Trophoblast cell (in vitro differentiated cells and primary cell): ENCODE measurements at regions not wholly inside any gene's neighbourhood (a gene's known extent, or its start where the extent isn't known, plus 50 kb on each side); places are given as distances from the start of the nearest gene placed in this dataset.

ENCODE experiments used
- DNase-seq, 2 donors: peaks; one replicate each; pipeline ENCODE4 v3.0.0-alpha.2; 2016
- H2AFZ ChIP-seq: 2 replicates; pipeline ENCODE4 v1.6.1; 2013; ENCODE audit warnings: low read length, moderate library complexity, mild to moderate bottlenecking; ENCODE audit not compliant: insufficient read depth, poor library complexity
- H2AK5ac ChIP-seq: 2 replicates; pipeline ENCODE4 v1.6.1; 2013; ENCODE audit warnings: mild to moderate bottlenecking, low read length
- H2BK120ac ChIP-seq: 2 replicates; pipeline ENCODE4 v1.6.1; 2013; ENCODE audit warnings: low read length, mild to moderate bottlenecking, moderate library complexity; ENCODE audit not compliant: insufficient read depth, poor library complexity
- H2BK12ac ChIP-seq: 2 replicates; pipeline ENCODE4 v1.6.1; 2013; ENCODE audit warnings: mild to moderate bottlenecking, low read length, moderate library complexity
- H2BK5ac ChIP-seq: 2 replicates; pipeline ENCODE4 v1.6.1; 2013; ENCODE audit warnings: low read length, low read depth, moderate library complexity, mild to moderate bottlenecking; ENCODE audit not compliant: poor library complexity
- H3K14ac ChIP-seq: 2 replicates; pipeline ENCODE4 v1.6.1; 2013; ENCODE audit warnings: mild to moderate bottlenecking, low read length
- H3K18ac ChIP-seq: 2 replicates; pipeline ENCODE4 v1.6.1; 2013; ENCODE audit warnings: mild to moderate bottlenecking, low read length
- H3K23ac ChIP-seq: 2 replicates; pipeline ENCODE4 v1.6.1; 2013; ENCODE audit warnings: low read length
- H3K27ac ChIP-seq: 2 replicates; pipeline ENCODE4 v1.5.1; 2013; ENCODE audit warnings: low read depth, mild to moderate bottlenecking, inconsistent platforms, low read length, moderate library complexity
- H3K27me3 ChIP-seq: 2 replicates; pipeline ENCODE4 v1.6.1; 2013; ENCODE audit warnings: inconsistent platforms, mild to moderate bottlenecking, low read length, moderate library complexity; ENCODE audit not compliant: insufficient read depth
- H3K36me3 ChIP-seq, 2 experiments: 1 replicate in 1 of 2; 2 replicates in 1 of 2; pipeline ENCODE4 v1.6.1; 2013; ENCODE audit warnings: low read length in 2 of 2, mild to moderate bottlenecking in 2 of 2, moderate library complexity in 1 of 2; ENCODE audit not compliant: insufficient read depth in 2 of 2, control insufficient read depth in 1 of 2
- H3K4ac ChIP-seq: 2 replicates; pipeline ENCODE4 v1.6.1; 2013; ENCODE audit warnings: low read depth, mild to moderate bottlenecking, low read length, moderate library complexity
- H3K4me1 ChIP-seq, 2 experiments: 1 replicate in 1 of 2; 2 replicates in 1 of 2; pipeline ENCODE4 v1.6.1; 2013; ENCODE audit warnings: low read length in 2 of 2, mild to moderate bottlenecking in 2 of 2, moderate library complexity in 1 of 2; ENCODE audit not compliant: insufficient read depth in 2 of 2, control insufficient read depth in 1 of 2
- H3K4me2 ChIP-seq: 2 replicates; pipeline ENCODE4 v1.6.1; 2013; ENCODE audit warnings: inconsistent platforms, mild to moderate bottlenecking, low read length, moderate library complexity
- H3K4me3 ChIP-seq: 2 replicates; pipeline ENCODE4 v1.5.1; 2013; ENCODE audit warnings: mild to moderate bottlenecking, low read depth, low read length, inconsistent platforms
- H3K79me1 ChIP-seq: one replicate; pipeline ENCODE4 v1.6.1; 2013; ENCODE audit warnings: low read length
- H3K79me2 ChIP-seq: 2 replicates; pipeline ENCODE4 v1.6.1; 2013; ENCODE audit warnings: low read length, mild to moderate bottlenecking; ENCODE audit not compliant: control insufficient read depth, insufficient read depth, poor library complexity
- H3K9ac ChIP-seq: 2 replicates; pipeline ENCODE4 v1.6.1; 2013; ENCODE audit warnings: mild to moderate bottlenecking, low read length
- H3K9me3 ChIP-seq: 2 replicates; pipeline ENCODE4 v1.6.1; 2013; ENCODE audit warnings: low read depth, mild to moderate bottlenecking, control low read depth, inconsistent platforms, low read length; ENCODE audit not compliant: insufficient read depth
- H4K12ac ChIP-seq: 2 replicates; pipeline ENCODE4 v1.6.1; 2013; ENCODE audit warnings: low read depth, mild to moderate bottlenecking, low read length, moderate library complexity
- H4K8ac ChIP-seq: 2 replicates; pipeline ENCODE4 v1.6.1; 2013; ENCODE audit warnings: low read depth, mild to moderate bottlenecking, low read length, moderate library complexity
- H4K91ac ChIP-seq: one replicate; pipeline ENCODE4 v1.6.1; 2013; ENCODE audit warnings: low read depth, mild to moderate bottlenecking, low read length, moderate library complexity
- WGBS: extraction: QIAGEN DNeasy Blood & Tissue Kit; methylation state at CpG from one replicate; pipeline ENCODE4 v1.1.7; 2013; ENCODE audit warnings: missing lambda C conversion rate; ENCODE audit not compliant: insufficient read length, insufficient coverage; ENCODE audit errors: extremely low coverage; 5-methylcytosine and 5-hydroxymethylcytosine counted together

- Histone ChIP-seq H3K4me3 (no peak overlapping the region), H2BK12ac (no peak overlapping the region), H3K9ac (no peak overlapping the region)
Observed at GRCh38 chr17:72527789-72528188, 407.0 kb downstream of the SOX9 start.

GRCh38 chr17:72528683-72529082, 407.9 kb downstream of the SOX9 start:
- no peak overlapping the region for H2AK5ac ChIP-seq
- no peak overlapping the region for H3K4me2 ChIP-seq
- H3K27me3 ChIP-seq: no peaks in the 10 kb centered on the region
- no peak overlapping the region for H2BK12ac ChIP-seq
- no peak overlapping the region for H3K14ac ChIP-seq
- H3K4me1 ChIP-seq: no peaks in the 10 kb centered on the region
- no peak overlapping the region for H2BK120ac ChIP-seq
- no peak overlapping the region for H3K4ac ChIP-seq
- no peak overlapping the region for H2AFZ ChIP-seq
- no peak overlapping the region for H4K8ac ChIP-seq
- no peak overlapping the region for H3K4me3 ChIP-seq
- no peak for DNase-seq
- no peak overlapping the region for H3K27ac ChIP-seq
- H3K79me1 ChIP-seq: no peaks in the 10 kb centered on the region
- H3K36me3 ChIP-seq: no peaks in the 10 kb centered on the region
- H3K9me3 ChIP-seq: no peaks in the 10 kb centered on the region
- no peaks in the 10 kb centered on the region for H3K79me2 ChIP-seq
- no CpG with 5 or more reads among the region's 2 CpGs for WGBS
- no peak overlapping the region for H3K23ac ChIP-seq
- H3K18ac ChIP-seq: no peak overlapping the region
- no peak overlapping the region for H3K9ac ChIP-seq
- H2BK5ac ChIP-seq: no peak overlapping the region
- no peak overlapping the region for H4K91ac ChIP-seq
- no peak overlapping the region for H4K12ac ChIP-seq

More at GRCh38 chr17:72527789-72528188, 407.0 kb downstream of the SOX9 start:
- no peak overlapping the region for H3K23ac ChIP-seq
- no peak overlapping the region for H2AK5ac ChIP-seq
- no peaks in the 10 kb centered on the region for H3K4me1 ChIP-seq
- no peak overlapping the region for H2BK120ac ChIP-seq
- no peaks in the 10 kb centered on the region for H3K79me2 ChIP-seq
- no peak overlapping the region for H2AFZ ChIP-seq
- H3K79me1 ChIP-seq: no peaks in the 10 kb centered on the region
- no peak overlapping the region for H4K8ac ChIP-seq
- no peaks in the 10 kb centered on the region for H3K9me3 ChIP-seq
- no CpG with 5 or more reads among the region's 9 CpGs for WGBS
- H3K36me3 ChIP-seq: no peaks in the 10 kb centered on the region
- no peak overlapping the region for H3K18ac ChIP-seq
- H3K14ac ChIP-seq: no peak overlapping the region
- H2BK5ac ChIP-seq: no peak overlapping the region
- DNase-seq: no peak
- H4K12ac ChIP-seq: no peak overlapping the region
- no peak overlapping the region for H4K91ac ChIP-seq
- H3K27ac ChIP-seq: no peak overlapping the region
- H3K4ac ChIP-seq: no peak overlapping the region
- H3K4me2 ChIP-seq: no peak overlapping the region
- no peaks in the 10 kb centered on the region for H3K27me3 ChIP-seq

- H3K79me2 ChIP-seq: no peaks in the 10 kb centered on the region
- no peak overlapping the region for H3K4me2 ChIP-seq
- DNase-seq: no peak
- H3K18ac ChIP-seq: no peak overlapping the region
- H4K8ac ChIP-seq: no peak overlapping the region
- H3K4ac ChIP-seq: no peak overlapping the region
- H3K9ac ChIP-seq: no peak overlapping the region
- H2BK12ac ChIP-seq: no peak overlapping the region
- H4K91ac ChIP-seq: no peak overlapping the region
- no peaks in the 10 kb centered on the region for H3K4me1 ChIP-seq
- no peaks in the 10 kb centered on the region for H3K36me3 ChIP-seq
- no peak overlapping the region for H2BK5ac ChIP-seq
- no peak overlapping the region for H4K12ac ChIP-seq
- H3K27ac ChIP-seq: no peak overlapping the region
- H2BK120ac ChIP-seq: no peak overlapping the region
- H2AK5ac ChIP-seq: no peak overlapping the region
- no peak overlapping the region for H3K4me3 ChIP-seq
- H3K79me1 ChIP-seq: no peaks in the 10 kb centered on the region
- H2AFZ ChIP-seq: no peak overlapping the region
- no peak overlapping the region for H3K14ac ChIP-seq
- no CpG with 5 or more reads among the region's 4 CpGs for WGBS
- no peak overlapping the region for H3K23ac ChIP-seq
- H3K27me3 ChIP-seq: no peaks in the 10 kb centered on the region
- H3K9me3 ChIP-seq: no peaks in the 10 kb centered on the region
Observed at GRCh38 chr17:72529386-72529785, 408.6 kb downstream of the SOX9 start.

- H3K18ac ChIP-seq: no peak overlapping the region
- no peak overlapping the region for H3K4me2 ChIP-seq
- H3K79me1 ChIP-seq: no peaks in the 10 kb centered on the region
- H3K4ac ChIP-seq: no peak overlapping the region
- H3K9ac ChIP-seq: no peak overlapping the region
- no peak overlapping the region for H3K27ac ChIP-seq
- H2BK12ac ChIP-seq: no peak overlapping the region
- no peaks in the 10 kb centered on the region for H3K79me2 ChIP-seq
- H3K4me3 ChIP-seq: no peak overlapping the region
- H2AK5ac ChIP-seq: no peak overlapping the region
- H2BK120ac ChIP-seq: no peak overlapping the region
- H3K36me3 ChIP-seq: no peaks in the 10 kb centered on the region
- H4K91ac ChIP-seq: no peak overlapping the region
- no peak overlapping the region for H2AFZ ChIP-seq
- no peaks in the 10 kb centered on the region for H3K27me3 ChIP-seq
- no peak overlapping the region for H4K12ac ChIP-seq
- H2BK5ac ChIP-seq: no peak overlapping the region
- H3K23ac ChIP-seq: no peak overlapping the region
- no peak overlapping the region for H4K8ac ChIP-seq
- no CpG with 5 or more reads among the region's 3 CpGs for WGBS
- H3K14ac ChIP-seq: no peak overlapping the region
- no peaks in the 10 kb centered on the region for H3K9me3 ChIP-seq
- no peaks in the 10 kb centered on the region for H3K4me1 ChIP-seq
- no peak for DNase-seq
Observed at GRCh38 chr17:72530454-72530853, 409.6 kb downstream of the SOX9 start.
